A673 (cell line): ENCODE measurements at regions not wholly inside any gene's neighbourhood (a gene's known extent, or its start where the extent isn't known, plus 50 kb on each side); places are given as distances from the start of the nearest gene placed in this dataset.

Source experiments
- CTCF ChIP-seq: fragments of 300-800, 200-600 bp; sonication (generic); conservative IDR thresholded peaks from 2 replicates; pipeline ENCODE4 v1.5.1; 2017; ENCODE audit warnings: low read depth, mild to moderate bottlenecking, antibody characterized with exemption, low read length, moderate library complexity, mixed read lengths
- EZH2 ChIP-seq: fragments of 200-600 bp; sonication (generic); IDR thresholded peaks from 2 replicates; pipeline ENCODE4 v1.6.1; 2017; ENCODE audit warnings: borderline replicate concordance, low read depth, mild to moderate bottlenecking, mixed read lengths, antibody characterized with exemption, low read length; ENCODE audit not compliant: poor library complexity, severe bottlenecking

- TF ChIP-seq CTCF (no peak), EZH2 (no peak)
Measured at GRCh38 chr15:96948981-96949380, 618.5 kb downstream of the NR2F2 start.
